SHP77 treated with DMSO at 0.1 percent for 48 hours (cell line): ENCODE measurements at regions not wholly inside any gene's neighbourhood (a gene's known extent, or its start where the extent isn't known, plus 50 kb on each side); places are given as distances from the start of the nearest gene placed in this dataset.

ENCODE experiments used
- DNase-seq: peaks from one replicate; lab custom pipeline; 2025; lab: John Stamatoyannopoulos, UW

- no peak for DNase-seq
Measured at GRCh38 chr6:139514819-139515218, 140.4 kb upstream of the CITED2 start.

DNA sequence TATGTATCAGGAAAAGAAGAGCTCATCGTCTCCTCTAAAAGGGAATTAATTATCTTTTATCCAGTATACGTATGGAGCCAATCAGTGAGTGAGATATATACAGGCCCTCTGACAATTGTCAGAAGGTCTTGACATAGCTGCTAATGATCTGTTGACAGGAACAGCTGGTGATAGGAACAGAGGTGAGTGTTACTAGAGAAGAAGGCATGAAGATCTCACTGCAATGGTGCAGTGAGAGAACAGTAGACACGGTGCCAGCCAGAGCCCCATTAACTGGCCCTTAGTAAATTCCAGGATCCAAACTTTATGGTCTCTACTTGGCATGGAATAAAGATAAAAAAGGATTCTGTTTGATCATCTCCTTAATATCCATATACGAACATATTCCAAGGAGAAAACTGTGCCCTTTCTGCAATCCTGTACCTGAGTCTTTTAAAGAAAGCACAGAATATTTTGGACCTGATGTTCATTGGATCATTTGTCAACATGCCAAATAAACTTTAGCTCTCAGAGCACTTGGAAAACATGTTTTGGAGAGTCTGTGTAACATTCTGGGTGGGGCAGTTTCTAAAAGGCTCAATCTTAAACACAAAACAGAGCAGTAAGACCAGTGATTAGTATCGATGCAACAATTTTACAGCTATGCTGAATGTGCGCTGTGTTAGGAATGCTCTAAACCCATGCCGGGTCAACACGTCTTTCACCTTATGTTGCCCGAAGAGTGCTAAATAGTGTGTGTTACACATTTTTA, 135.8 kb upstream of the CITED2 start:
- no peak for DNase-seq

- DNase-seq, result no peak
Measured at GRCh38 chr6:139509167-139509566, 134.7 kb upstream of the CITED2 start.

DNA sequence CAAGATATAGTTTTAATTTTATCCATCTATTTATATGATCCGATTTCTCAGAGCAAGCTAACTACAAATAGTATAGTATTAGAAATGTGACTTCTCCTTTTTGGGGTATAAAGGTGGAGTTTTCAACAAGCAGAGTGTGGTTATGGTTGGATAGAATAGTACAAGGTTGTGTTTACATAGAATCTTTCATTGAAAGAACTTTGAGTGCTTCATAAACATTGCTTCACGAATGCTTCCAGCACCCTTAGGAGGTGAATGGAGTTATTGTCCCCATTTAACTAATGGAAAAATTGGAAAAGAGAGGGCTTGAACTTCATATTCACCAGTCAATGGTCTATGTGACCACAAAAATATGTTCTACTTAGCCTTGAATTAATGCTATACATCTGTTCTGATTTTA, 134.1 kb upstream of the CITED2 start:
- DNase-seq, result no peak

DNA sequence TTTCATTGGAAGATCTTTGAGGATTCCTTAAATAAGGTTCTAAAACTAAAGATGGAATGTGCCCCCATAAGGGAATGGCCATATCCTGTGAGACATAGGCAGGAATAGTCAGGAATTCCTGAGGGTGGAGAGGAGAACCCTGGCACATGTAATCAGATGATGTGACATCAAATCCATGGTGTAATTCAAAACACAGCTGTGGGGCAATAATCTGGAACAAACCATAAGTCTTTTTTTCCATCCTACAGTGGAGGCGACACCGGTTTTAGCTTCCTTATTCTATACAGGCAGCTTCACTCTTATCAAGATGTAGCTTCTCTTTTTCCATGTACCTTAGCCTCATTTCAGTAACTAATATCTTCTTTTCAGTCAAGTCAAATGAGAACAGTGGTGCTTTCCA, 133.6 kb upstream of the CITED2 start:
- no peak for DNase-seq

DNA sequence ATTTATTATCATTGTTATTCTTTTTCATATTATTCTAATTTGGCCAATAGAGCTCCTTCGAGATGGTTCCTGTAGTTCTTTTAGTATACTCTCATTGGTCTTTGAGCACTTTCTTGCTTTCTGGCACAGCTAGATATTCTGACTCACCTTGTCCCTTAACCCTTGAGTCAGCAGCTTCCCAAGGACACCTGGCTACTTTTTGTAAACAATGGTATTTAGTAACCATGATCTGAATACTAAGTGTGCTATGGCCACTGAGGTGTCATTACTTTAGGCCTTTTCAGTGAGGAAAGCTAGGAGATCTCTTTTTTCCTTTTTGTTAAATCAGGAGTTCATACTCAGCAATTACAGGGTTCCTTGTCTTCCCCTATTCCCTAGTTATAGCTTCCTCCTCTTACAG, 126.5 kb upstream of the CITED2 start:
- no peak for DNase-seq

- no peak for DNase-seq
Measured at GRCh38 chr6:139498715-139499114, 124.3 kb upstream of the CITED2 start.

- DNase-seq, result no peak
Measured at GRCh38 chr6:139497345-139497961, 123.0 kb upstream of the CITED2 start.

DNA sequence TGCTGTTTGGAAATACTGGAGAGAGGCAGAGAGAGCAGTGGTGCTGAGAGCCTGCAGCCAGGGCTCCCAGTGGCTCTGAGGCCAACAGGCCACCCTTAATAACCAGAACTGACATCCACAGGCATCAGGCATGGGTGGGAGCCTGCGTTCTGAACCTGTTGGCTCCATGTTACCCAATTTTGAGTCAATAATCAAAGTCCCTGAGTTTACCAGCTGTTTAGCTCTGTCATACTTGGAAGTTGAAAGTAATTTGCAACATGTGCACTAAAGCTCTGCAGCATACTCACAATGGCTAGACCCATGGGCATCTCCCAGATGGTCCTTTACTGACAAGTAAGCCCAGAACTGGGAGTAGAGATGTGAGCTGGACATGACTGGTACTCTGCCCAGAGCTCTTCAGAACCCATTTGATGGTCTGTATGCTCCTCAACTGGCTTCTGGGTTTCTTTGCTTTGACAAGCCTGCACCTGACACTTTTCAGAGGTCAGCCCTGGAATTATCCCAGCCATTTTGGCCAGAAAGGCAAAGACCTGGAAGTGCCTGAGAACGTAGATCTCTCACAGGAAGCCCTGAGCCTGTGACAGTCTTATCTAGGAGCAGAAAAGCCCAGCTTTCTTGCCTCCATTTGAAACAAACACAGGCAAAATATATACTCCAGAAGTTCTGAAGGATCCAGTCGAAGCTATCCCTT, 122.4 kb upstream of the CITED2 start:
- no peak for DNase-seq

DNA sequence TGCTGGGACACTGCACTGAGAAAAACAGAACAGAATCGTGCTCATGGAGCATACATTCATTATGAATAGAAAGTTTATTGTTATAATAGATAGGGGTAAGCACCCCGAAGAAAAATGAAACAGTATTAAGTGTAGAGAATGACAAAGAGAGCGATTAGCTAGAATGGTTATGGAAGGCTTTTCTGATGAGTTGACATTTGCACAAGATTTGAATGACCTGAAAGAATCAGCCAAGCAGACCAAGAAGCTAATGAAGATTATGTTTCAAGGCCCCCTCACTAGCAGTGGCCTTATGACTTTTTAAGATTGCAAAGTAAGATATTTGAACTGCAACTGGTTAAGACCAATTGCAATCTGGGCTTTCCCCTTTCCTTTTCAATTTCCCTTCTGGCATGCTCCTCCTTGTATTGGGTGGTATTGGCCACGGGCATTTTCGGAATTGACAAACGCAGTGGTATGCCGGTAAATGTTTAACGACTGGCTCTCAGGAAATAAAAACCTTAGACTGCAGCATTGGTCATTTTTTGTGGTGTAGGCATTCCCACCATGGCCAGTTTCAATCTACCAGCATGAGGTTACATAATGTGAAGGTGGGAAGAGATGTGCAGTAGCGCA, 120.0 kb upstream of the CITED2 start:
- no peak for DNase-seq

- DNase-seq, result no peak
Measured at GRCh38 chr6:139490482-139490881, 116.0 kb upstream of the CITED2 start.

- no peak for DNase-seq
Measured at GRCh38 chr6:139486476-139486799, 112.0 kb upstream of the CITED2 start.

DNA sequence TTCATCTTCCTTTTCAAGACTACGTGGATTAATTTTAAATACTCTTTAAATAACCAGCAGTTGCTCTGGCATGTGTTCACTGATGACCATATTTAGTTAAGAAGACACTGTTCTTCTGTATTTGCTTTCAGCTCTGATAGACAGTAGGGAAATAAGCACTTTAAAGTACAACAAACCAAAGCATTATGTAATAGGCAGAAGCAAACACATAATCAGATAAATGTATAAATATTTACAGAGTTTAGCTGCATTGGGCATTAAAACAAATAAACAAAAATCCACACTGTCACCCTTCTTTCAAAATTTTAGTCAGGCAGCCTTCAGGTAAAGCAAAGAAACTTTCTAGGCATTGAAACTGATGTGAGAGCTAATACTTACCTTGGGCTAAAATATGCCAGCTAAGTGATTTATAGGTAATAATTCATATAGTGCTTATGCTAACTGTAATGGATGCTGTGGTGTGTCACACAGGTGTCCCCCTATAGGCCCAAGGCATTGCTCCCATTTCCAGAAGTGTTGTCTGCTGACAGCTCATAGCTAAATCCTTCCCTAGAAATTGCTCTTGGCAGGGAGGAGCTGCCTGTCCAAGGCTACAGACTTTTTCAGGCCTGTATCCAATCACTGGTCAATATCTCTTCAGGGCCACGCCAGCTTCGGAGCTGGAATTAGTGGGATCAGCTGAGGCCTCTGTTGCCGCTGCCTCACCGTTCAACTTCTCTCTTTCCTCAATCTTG, 111.5 kb upstream of the CITED2 start:
- DNase-seq, result no peak

- no peak for DNase-seq
Measured at GRCh38 chr6:139485185-139485584, 110.7 kb upstream of the CITED2 start.

- no peak for DNase-seq
Measured at GRCh38 chr6:139483079-139483478, 108.6 kb upstream of the CITED2 start.

DNA sequence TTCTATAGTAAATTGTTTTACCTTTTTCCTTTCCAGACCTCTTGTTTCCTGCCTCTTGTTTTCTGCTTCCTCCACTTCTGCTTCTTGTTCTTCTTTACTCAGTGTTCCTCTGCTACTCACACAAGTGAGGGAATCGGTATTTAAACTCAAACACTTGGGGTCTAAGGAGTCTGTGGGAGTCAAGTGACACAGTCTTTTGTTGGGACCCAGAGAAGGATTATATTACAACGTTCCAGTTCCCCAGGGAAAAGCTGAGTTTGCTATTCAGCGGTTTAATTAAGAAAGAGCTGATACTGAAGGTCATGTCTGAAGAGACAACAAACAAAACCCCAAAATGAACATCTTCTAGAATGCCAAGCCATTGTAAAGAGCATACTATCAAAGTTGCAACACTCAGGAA, 107.8 kb upstream of the CITED2 start:
- no peak for DNase-seq

DNA sequence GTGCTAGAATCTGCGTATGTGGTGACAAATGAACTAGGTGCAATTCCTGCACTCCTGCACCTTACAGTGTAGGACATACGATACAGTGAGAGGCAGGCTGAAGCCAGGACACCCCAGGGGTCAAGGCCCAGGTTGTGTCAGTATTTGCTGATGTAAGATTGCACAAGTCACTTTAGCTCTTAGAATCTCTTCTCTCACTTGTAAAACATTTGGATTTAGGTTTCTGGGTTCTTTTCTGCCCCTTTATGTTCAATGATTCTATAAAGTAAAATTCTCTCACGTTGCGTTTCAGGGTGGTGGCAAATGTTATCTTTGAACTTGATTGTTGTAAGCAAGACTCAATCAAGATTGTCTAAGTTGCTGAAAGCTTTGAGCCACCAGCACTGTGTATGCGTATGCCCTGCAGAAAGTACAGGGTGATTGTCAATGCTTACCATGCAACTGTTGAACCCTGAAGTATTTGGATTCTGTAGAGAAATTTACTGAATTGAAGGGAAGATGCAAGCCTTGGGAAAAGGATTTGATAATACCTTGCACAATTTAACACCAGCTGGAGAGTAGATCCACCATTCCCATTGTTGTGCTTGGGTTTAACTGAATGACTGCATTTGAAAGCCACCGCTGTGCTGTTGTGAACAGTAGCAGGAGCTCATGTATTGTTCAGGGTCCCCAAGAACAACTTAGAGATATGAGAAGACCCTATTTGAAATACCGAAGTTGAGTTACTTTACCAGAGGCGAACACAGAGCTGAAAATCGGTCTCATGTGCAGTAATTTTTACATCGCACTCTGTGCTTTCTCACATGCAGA, 106.1 kb upstream of the CITED2 start:
- no peak for DNase-seq

GRCh38 chr6:139479433-139480222, 105.2 kb upstream of the CITED2 start:
- no peak for DNase-seq

DNA sequence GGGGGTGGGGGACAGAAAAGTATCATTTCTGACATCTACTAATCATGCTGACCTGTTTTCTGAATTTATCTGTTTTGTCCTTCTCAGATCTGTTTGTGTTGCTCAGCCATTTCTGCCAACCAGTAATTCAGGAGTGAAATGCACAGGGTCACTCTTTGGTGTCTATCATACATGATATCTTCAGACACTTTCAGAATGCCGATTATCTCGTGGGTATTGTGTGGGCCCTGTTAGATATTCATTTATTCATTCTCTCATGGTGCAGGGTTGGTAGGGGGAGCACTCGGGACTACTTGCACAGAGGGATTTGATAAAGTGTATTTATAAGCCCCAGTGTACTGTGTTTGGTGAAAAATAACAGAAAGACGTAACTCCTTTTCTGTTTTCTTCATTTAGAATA, 101.2 kb upstream of the CITED2 start:
- DNase-seq, result no peak

DNA sequence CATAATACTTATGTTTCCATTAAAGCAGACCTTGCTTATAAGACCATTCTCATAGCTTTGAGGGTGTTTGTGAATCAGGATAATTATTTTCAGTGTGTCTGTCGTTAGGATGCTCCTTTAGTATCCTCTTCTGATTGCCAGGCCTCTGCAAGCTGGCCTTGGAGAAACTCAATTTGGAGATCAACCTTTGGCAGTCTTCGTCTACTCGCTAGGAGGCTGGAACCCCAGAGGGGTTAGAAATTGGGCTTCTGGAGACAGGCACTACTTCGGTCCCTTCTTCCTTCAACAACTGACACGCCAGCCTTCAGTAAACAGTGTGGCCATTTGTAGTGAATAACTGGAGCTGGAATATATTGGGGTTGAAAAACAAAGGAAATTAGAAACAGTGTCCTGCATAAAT, 100.8 kb upstream of the CITED2 start:
- no peak for DNase-seq
